ENCODE measurements at regions not wholly inside any gene's neighbourhood (a gene's known extent, or its start where the extent isn't known, plus 50 kb on each side); places are given as distances from the start of the nearest gene placed in this dataset.
"Not testable (repeated sequence)": the region's sequence is repeated elsewhere in the genome, so short reads cannot be mapped to it uniquely, and the experiment has no call there.

- DNase-seq (ENCODE audit: low read depth), result peak; percentile 6
Observed at GRCh38 chr9:106438928-106439327, 424.0 kb upstream of the ZNF462 start.

GRCh38 chr9:106441283-106441682 lies 421.7 kb upstream of the ZNF462 start:
- no peak for DNase-seq (ENCODE audit: low read depth)

GRCh38 chr9:106443520-106443919 lies 419.4 kb upstream of the ZNF462 start:
- DNase-seq (ENCODE audit: low read depth), result no peak

- no peak for DNase-seq (ENCODE audit: low read depth)
Observed at GRCh38 chr9:106445107-106445506, 417.9 kb upstream of the ZNF462 start.

- no peak for DNase-seq (ENCODE audit: low read depth)
Observed at GRCh38 chr9:106449336-106449927, 413.5 kb upstream of the ZNF462 start.

GRCh38 chr9:106450549-106450948 lies 412.4 kb upstream of the ZNF462 start:
- DNase-seq (ENCODE audit: low read depth), result no peak

- DNase-seq (ENCODE audit: low read depth), result no peak
Observed at GRCh38 chr9:106451223-106451622, 411.7 kb upstream of the ZNF462 start.

GRCh38 chr9:106456581-106456980 lies 406.4 kb upstream of the ZNF462 start:
- no peak for DNase-seq (ENCODE audit: low read depth)

GRCh38 chr9:106467113-106467864 lies 395.7 kb upstream of the ZNF462 start:
- no peak for DNase-seq (ENCODE audit: low read depth)

GRCh38 chr9:106467865-106468164 lies 395.2 kb upstream of the ZNF462 start:
- no peak for DNase-seq (ENCODE audit: low read depth)

- DNase-seq (ENCODE audit: low read depth), result no peak
Observed at GRCh38 chr9:106468431-106468830, 394.5 kb upstream of the ZNF462 start.

- DNase-seq (ENCODE audit: low read depth), result no peak
Observed at GRCh38 chr9:106478312-106478711, 384.7 kb upstream of the ZNF462 start.

GRCh38 chr9:106478727-106479126 lies 384.2 kb upstream of the ZNF462 start:
- no peak for DNase-seq (ENCODE audit: low read depth)

- DNase-seq (ENCODE audit: low read depth), result no peak
Observed at GRCh38 chr9:106479679-106480078, 383.3 kb upstream of the ZNF462 start.

GRCh38 chr9:106481013-106481609 lies 381.9 kb upstream of the ZNF462 start:
- DNase-seq (ENCODE audit: low read depth), result no peak

GRCh38 chr9:106482733-106483132 lies 380.2 kb upstream of the ZNF462 start:
- DNase-seq (ENCODE audit: low read depth), result no peak

GRCh38 chr9:106486685-106487084 lies 376.3 kb upstream of the ZNF462 start:
- DNase-seq (ENCODE audit: low read depth), result no peak

GRCh38 chr9:106487266-106487665 lies 375.7 kb upstream of the ZNF462 start:
- no peak for DNase-seq (ENCODE audit: low read depth)

- DNase-seq (ENCODE audit: low read depth), result not testable (repeated sequence)
Observed at GRCh38 chr9:106492126-106492525, 370.8 kb upstream of the ZNF462 start.

GRCh38 chr9:106500171-106500570 lies 362.8 kb upstream of the ZNF462 start:
- no peak for DNase-seq (ENCODE audit: low read depth)

GRCh38 chr9:106501210-106501609 lies 361.8 kb upstream of the ZNF462 start:
- not testable (repeated sequence) for DNase-seq (ENCODE audit: low read depth)

GRCh38 chr9:106502930-106503329 lies 360.0 kb upstream of the ZNF462 start:
- DNase-seq (ENCODE audit: low read depth), result no peak

- DNase-seq (ENCODE audit: low read depth), result no peak
Observed at GRCh38 chr9:106503759-106504158, 359.2 kb upstream of the ZNF462 start.

Measured in GM04503 (cell line).